Stimulated activated naive B cell treated with anti-CD40 and anti-IgM and Interleukin-4, amounts not matched to agents 10 μg/mL and 1 μg/mL and 100 μg/mL, for 72 hours (primary cell): ENCODE measurements at regions not wholly inside any gene's neighbourhood (a gene's known extent, or its start where the extent isn't known, plus 50 kb on each side); places are given as distances from the start of the nearest gene placed in this dataset.
"Not testable (repeated sequence)": the region's sequence is repeated elsewhere in the genome, so short reads cannot be mapped to it uniquely, and the experiment has no call there.

ENCODE experiments used
- ATAC-seq, 2 donors: fragments of 150-1000 bp; cut with Tn5 transposase; replicated peaks; 2 replicates each; pipeline ENCODE4 v1.10.0; 2021; ENCODE audit warnings: moderate library complexity in 1 of 2
- DNase-seq: peaks from one replicate; pipeline ENCODE4 v3.0.0; 2021
- H3K27ac Mint-ChIP-seq: one replicate; pipeline ENCODE4 v1.8.0; 2022; ENCODE audit warnings: mild to moderate bottlenecking, mixed read lengths
- H3K27me3 Mint-ChIP-seq, 2 donors: one replicate each; pipeline ENCODE4 v1.8.0; 2022; ENCODE audit warnings: mixed read lengths in 2 of 2
- H3K36me3 Mint-ChIP-seq, 2 donors: one replicate each; pipeline ENCODE4 v1.8.0; 2022; ENCODE audit warnings: mixed read lengths in 2 of 2, mild to moderate bottlenecking in 1 of 2
- H3K4me1 Mint-ChIP-seq, 2 donors: one replicate each; pipeline ENCODE4 v1.8.0; 2022; ENCODE audit warnings: mixed read lengths in 2 of 2, mild to moderate bottlenecking in 1 of 2
- H3K4me3 Mint-ChIP-seq, 2 donors: one replicate each; pipeline ENCODE4 v1.8.0; 2022; ENCODE audit warnings: mild to moderate bottlenecking in 2 of 2, mixed read lengths in 2 of 2, moderate library complexity in 1 of 2
- H3K9me3 Mint-ChIP-seq, 2 donors: one replicate each; pipeline ENCODE4 v1.8.0; 2022; ENCODE audit warnings: mixed read lengths in 2 of 2, mild to moderate bottlenecking in 1 of 2

GRCh38 chr20:40291493-40292135 lies 397.4 kb downstream of the MAFB start:
- Mint-ChIP-seq H3K9me3 (peaks cover 0 to 2% of the 10 kb centered on the region in 2 donors), H3K4me1 (no peaks in the 10 kb centered on the region), H3K4me3 (no peak overlapping the region), H3K27ac (no peak overlapping the region), H3K27me3 (peaks cover 4% of the 10 kb centered on the region in 2 donors), H3K36me3 (no peaks in the 10 kb centered on the region)
- no peak for DNase-seq
- no peak for ATAC-seq

GRCh38 chr20:40287683-40288082 lies 401.4 kb downstream of the MAFB start:
- Mint-ChIP-seq H3K27ac (no peak overlapping the region), H3K4me1 (no peaks in the 10 kb centered on the region), H3K27me3 (peaks cover 4 to 6% of the 10 kb centered on the region in 2 donors), H3K9me3 (peaks cover 0 to 2% of the 10 kb centered on the region in 2 donors), H3K36me3 (no peaks in the 10 kb centered on the region), H3K4me3 (no peak overlapping the region)
- no peak for DNase-seq
- ATAC-seq, result no peak

GRCh38 chr20:40286975-40287531 lies 402.0 kb downstream of the MAFB start:
- Mint-ChIP-seq H3K36me3 (no peaks in the 10 kb centered on the region), H3K9me3 (peaks cover 0 to 5% of the 10 kb centered on the region in 2 donors), H3K4me1 (no peaks in the 10 kb centered on the region), H3K4me3 (no peak overlapping the region), H3K27ac (no peak overlapping the region), H3K27me3 (peaks cover 4 to 6% of the 10 kb centered on the region in 2 donors)
- ATAC-seq (no peak), DNase-seq (no peak)

GRCh38 chr20:40284611-40285010 lies 404.4 kb downstream of the MAFB start:
- no peak for DNase-seq

GRCh38 chr20:40283689-40284088 lies 405.3 kb downstream of the MAFB start:
- no peak for DNase-seq
- Mint-ChIP-seq H3K4me3 (no peak overlapping the region), H3K27me3 (peaks cover 0 to 12% of the 10 kb centered on the region in 2 donors), H3K27ac (no peak overlapping the region), H3K4me1 (no peaks in the 10 kb centered on the region), H3K9me3 (peaks cover 0 to 4% of the 10 kb centered on the region in 2 donors), H3K36me3 (no peaks in the 10 kb centered on the region)
- ATAC-seq, result no peak

More at GRCh38 chr20:40284611-40285010, 404.4 kb downstream of the MAFB start:
- no peaks in the 10 kb centered on the region for H3K36me3 Mint-ChIP-seq
- no peak for ATAC-seq
- peaks cover 0 to 5% of the 10 kb centered on the region in 2 donors for H3K9me3 Mint-ChIP-seq
- H3K4me3 Mint-ChIP-seq, result no peak overlapping the region
- H3K27me3 Mint-ChIP-seq, result peaks cover 0 to 12% of the 10 kb centered on the region in 2 donors
- H3K27ac Mint-ChIP-seq, result no peak overlapping the region
- no peaks in the 10 kb centered on the region for H3K4me1 Mint-ChIP-seq

GRCh38 chr20:40282941-40283340 lies 406.1 kb downstream of the MAFB start:
- Mint-ChIP-seq H3K36me3 (no peaks in the 10 kb centered on the region), H3K27ac (no peak overlapping the region)

GRCh38 chr20:40282541-40282940 lies 406.5 kb downstream of the MAFB start:
- H3K4me1 Mint-ChIP-seq, result no peaks in the 10 kb centered on the region
- no peak overlapping the region for H3K27ac Mint-ChIP-seq
- no peak for DNase-seq
- no peak overlapping the region for H3K4me3 Mint-ChIP-seq
- ATAC-seq, result no peak
- no peaks in the 10 kb centered on the region for H3K36me3 Mint-ChIP-seq
- H3K27me3 Mint-ChIP-seq, result peaks cover 0 to 12% of the 10 kb centered on the region in 2 donors
- peaks cover 0 to 3% of the 10 kb centered on the region in 2 donors for H3K9me3 Mint-ChIP-seq

More at GRCh38 chr20:40282941-40283340, 406.1 kb downstream of the MAFB start:
- ATAC-seq (no peak), DNase-seq (no peak)
- Mint-ChIP-seq H3K4me3 (no peak overlapping the region), H3K27me3 (peaks cover 0 to 12% of the 10 kb centered on the region in 2 donors), H3K4me1 (no peaks in the 10 kb centered on the region), H3K9me3 (peaks cover 0 to 3% of the 10 kb centered on the region in 2 donors)

- Mint-ChIP-seq H3K27ac (no peak overlapping the region), H3K4me3 (no peak overlapping the region), H3K9me3 (peaks cover 0 to 3% of the 10 kb centered on the region in 2 donors), H3K4me1 (no peaks in the 10 kb centered on the region), H3K36me3 (no peaks in the 10 kb centered on the region), H3K27me3 (peaks cover 0 to 12% of the 10 kb centered on the region in 2 donors)
- no peak for ATAC-seq
- no peak for DNase-seq
These were observed 408.4 kb downstream of the MAFB start for GRCh38 chr20:40280616-40281015.

- DNase-seq (no peak), ATAC-seq (no peak)
- no peaks in the 10 kb centered on the region for H3K4me1 Mint-ChIP-seq
- H3K4me3 Mint-ChIP-seq, result no peak overlapping the region
- peaks cover 5 to 17% of the 10 kb centered on the region in 2 donors for H3K27me3 Mint-ChIP-seq
- peaks cover 0 to 5% of the 10 kb centered on the region in 2 donors for H3K9me3 Mint-ChIP-seq
- no peaks in the 10 kb centered on the region for H3K36me3 Mint-ChIP-seq
- H3K27ac Mint-ChIP-seq, result no peak overlapping the region
These were observed 409.6 kb downstream of the MAFB start for GRCh38 chr20:40279390-40279789.

GRCh38 chr20:40278673-40279072 lies 410.4 kb downstream of the MAFB start:
- Mint-ChIP-seq H3K4me1 (no peaks in the 10 kb centered on the region), H3K9me3 (peaks cover 0 to 5% of the 10 kb centered on the region in 2 donors), H3K4me3 (no peak overlapping the region), H3K27ac (no peak overlapping the region), H3K27me3 (peaks cover 5 to 14% of the 10 kb centered on the region in 2 donors), H3K36me3 (no peaks in the 10 kb centered on the region)
- DNase-seq (no peak), ATAC-seq (no peak)

- Mint-ChIP-seq H3K4me3 (no peak overlapping the region), H3K4me1 (no peaks in the 10 kb centered on the region), H3K27me3 (peaks cover 5 to 11% of the 10 kb centered on the region in 2 donors), H3K27ac (no peak overlapping the region), H3K9me3 (peaks cover 0 to 2% of the 10 kb centered on the region in 2 donors), H3K36me3 (no peaks in the 10 kb centered on the region)
- no peak for DNase-seq
- ATAC-seq, result no peak
These were observed 412.7 kb downstream of the MAFB start for GRCh38 chr20:40276301-40276700.

GRCh38 chr20:40275738-40276137 lies 413.3 kb downstream of the MAFB start:
- ATAC-seq, result no peak
- no peak for DNase-seq
- peaks cover 5 to 11% of the 10 kb centered on the region in 2 donors for H3K27me3 Mint-ChIP-seq

GRCh38 chr20:40274912-40275533 lies 414.0 kb downstream of the MAFB start:
- H3K27ac Mint-ChIP-seq, result no peak overlapping the region

More at GRCh38 chr20:40275738-40276137, 413.3 kb downstream of the MAFB start:
- Mint-ChIP-seq H3K4me1 (no peaks in the 10 kb centered on the region), H3K9me3 (peaks cover 0 to 2% of the 10 kb centered on the region in 2 donors), H3K4me3 (no peak overlapping the region), H3K36me3 (no peaks in the 10 kb centered on the region), H3K27ac (no peak overlapping the region)

GRCh38 chr20:40269274-40269673 lies 419.8 kb downstream of the MAFB start:
- H3K27me3 Mint-ChIP-seq, DNase-seq, H3K4me3 Mint-ChIP-seq, H3K27ac Mint-ChIP-seq, H3K36me3 Mint-ChIP-seq, H3K4me1 Mint-ChIP-seq, ATAC-seq, H3K9me3 Mint-ChIP-seq: not testable (repeated sequence)

More at GRCh38 chr20:40274912-40275533, 414.0 kb downstream of the MAFB start:
- H3K4me3 Mint-ChIP-seq, result no peak overlapping the region
- ATAC-seq, result no peak
- H3K4me1 Mint-ChIP-seq, result no peaks in the 10 kb centered on the region
- no peaks in the 10 kb centered on the region for H3K36me3 Mint-ChIP-seq
- peaks cover 0 to 2% of the 10 kb centered on the region in 2 donors for H3K9me3 Mint-ChIP-seq
- peaks cover 5% of the 10 kb centered on the region in 2 donors for H3K27me3 Mint-ChIP-seq
- DNase-seq, result no peak
